ENCODE measurements at regions not wholly inside any gene's neighbourhood (a gene's known extent, or its start where the extent isn't known, plus 50 kb on each side); places are given as distances from the start of the nearest gene placed in this dataset.
"Not testable (repeated sequence)": the region's sequence is repeated elsewhere in the genome, so short reads cannot be mapped to it uniquely, and the experiment has no call there.

GRCh38 chr3:115254492-115255196, 107.6 kb upstream of the ZBTB20 start:
- DNase-seq: no peak

- DNase-seq: no peak
These were observed 108.1 kb upstream of the ZBTB20 start for GRCh38 chr3:115255197-115255585.

- DNase-seq: no peak
These were observed 123.8 kb upstream of the ZBTB20 start for GRCh38 chr3:115270849-115271248.

GRCh38 chr3:115272036-115272824, 125.1 kb upstream of the ZBTB20 start:
- DNase-seq: no peak

- no peak for DNase-seq
These were observed 128.8 kb upstream of the ZBTB20 start for GRCh38 chr3:115275896-115276295.

- DNase-seq: no peak
These were observed 132.9 kb upstream of the ZBTB20 start for GRCh38 chr3:115279939-115280338.

GRCh38 chr3:115280506-115280905, 133.4 kb upstream of the ZBTB20 start:
- DNase-seq: no peak

GRCh38 chr3:115281697-115282675, 134.9 kb upstream of the ZBTB20 start:
- DNase-seq: no peak

GRCh38 chr3:115284980-115285379, 137.9 kb upstream of the ZBTB20 start:
- DNase-seq: peak; percentile 32

- DNase-seq: no peak
These were observed 139.6 kb upstream of the ZBTB20 start for GRCh38 chr3:115286529-115287197.

GRCh38 chr3:115287198-115287597, 140.1 kb upstream of the ZBTB20 start:
- DNase-seq: no peak

- no peak for DNase-seq
These were observed 145.0 kb upstream of the ZBTB20 start for GRCh38 chr3:115292131-115292530.

GRCh38 chr3:115292677-115293165, 145.6 kb upstream of the ZBTB20 start:
- DNase-seq: no peak

GRCh38 chr3:115293321-115293720, 146.2 kb upstream of the ZBTB20 start:
- no peak for DNase-seq

- DNase-seq: no peak
These were observed 154.3 kb upstream of the ZBTB20 start for GRCh38 chr3:115301364-115301860.

GRCh38 chr3:115317953-115318352, 170.9 kb upstream of the ZBTB20 start:
- DNase-seq: not testable (repeated sequence)

- DNase-seq: no peak
These were observed 174.3 kb upstream of the ZBTB20 start for GRCh38 chr3:115321400-115321805.

- no peak for DNase-seq
These were observed 175.8 kb upstream of the ZBTB20 start for GRCh38 chr3:115322901-115323300.

- no peak for DNase-seq
These were observed 176.3 kb upstream of the ZBTB20 start for GRCh38 chr3:115323380-115323779.

- DNase-seq: no peak
These were observed 177.0 kb upstream of the ZBTB20 start for GRCh38 chr3:115324056-115324455.

- DNase-seq: peak; percentile 66
These were observed 178.5 kb upstream of the ZBTB20 start for GRCh38 chr3:115325539-115325938.

Measured in left kidney (tissue), 1 donor.